ENCODE measurements at regions not wholly inside any gene's neighbourhood (a gene's known extent, or its start where the extent isn't known, plus 50 kb on each side); places are given as distances from the start of the nearest gene placed in this dataset.
"Not testable (repeated sequence)": the region's sequence is repeated elsewhere in the genome, so short reads cannot be mapped to it uniquely, and the experiment has no call there.

- DNase-seq (ENCODE audit: low read depth in 3 of 3, low spot score in 2 of 3), result no peak
Measured at GRCh38 chr7:85914437-85914836, 727.6 kb upstream of the SEMA3D start.

DNA sequence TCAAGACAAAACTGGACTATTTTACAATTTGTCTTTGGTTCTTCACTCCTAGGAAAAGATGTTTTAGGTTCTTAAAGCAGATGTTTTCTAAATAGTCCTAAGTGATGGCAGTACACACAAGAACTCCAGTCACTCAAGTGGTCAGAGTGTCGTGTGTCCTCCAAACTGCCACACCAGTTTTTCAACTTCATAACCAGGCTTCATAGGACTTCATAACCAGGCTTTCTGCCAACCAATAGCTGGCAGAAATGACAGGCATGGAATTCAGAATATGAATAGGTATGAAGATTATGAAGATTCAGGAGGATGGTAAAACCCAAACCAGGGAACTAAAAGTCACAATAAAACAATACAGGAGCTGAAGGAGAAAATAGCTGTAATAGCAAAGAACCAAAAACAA, 721.2 kb upstream of the SEMA3D start:
- no peak for DNase-seq (ENCODE audit: low read depth in 3 of 3, low spot score in 2 of 3)

- DNase-seq (ENCODE audit: low read depth in 3 of 3, low spot score in 2 of 3), result no peak
Measured at GRCh38 chr7:85897967-85898366, 711.1 kb upstream of the SEMA3D start.

DNA sequence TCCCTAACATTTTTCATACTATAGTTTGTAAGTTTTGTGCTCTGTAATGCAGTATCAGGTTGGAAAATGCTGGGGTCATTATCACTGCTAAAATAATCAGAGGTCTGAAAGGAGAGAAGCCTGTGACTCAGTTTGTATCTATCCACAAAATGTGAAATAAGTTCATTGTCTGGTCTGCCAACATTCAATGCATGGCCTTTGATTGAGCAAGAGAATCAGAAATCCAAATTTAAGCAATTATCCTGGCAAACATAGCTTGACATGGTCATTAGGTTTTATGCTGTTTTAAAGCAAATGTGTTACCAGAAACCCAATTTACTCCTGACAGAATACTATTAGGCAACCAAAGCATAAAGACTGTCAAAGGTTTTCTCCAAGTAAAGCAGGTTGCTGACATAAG, 709.7 kb upstream of the SEMA3D start:
- DNase-seq (ENCODE audit: low read depth in 3 of 3, low spot score in 2 of 3), result no peak

- DNase-seq (ENCODE audit: low read depth in 3 of 3, low spot score in 2 of 3), result no peak
Measured at GRCh38 chr7:85895835-85896234, 709.0 kb upstream of the SEMA3D start.

GRCh38 chr7:85891900-85892299, 705.0 kb upstream of the SEMA3D start:
- not testable (repeated sequence) for DNase-seq (ENCODE audit: low read depth in 3 of 3, low spot score in 2 of 3)

GRCh38 chr7:85890244-85890811, 703.5 kb upstream of the SEMA3D start:
- peak in 1 of 3 donors; percentile 4 for DNase-seq (ENCODE audit: low read depth in 3 of 3, low spot score in 2 of 3)

- DNase-seq (ENCODE audit: low read depth in 3 of 3, low spot score in 2 of 3), result no peak
Measured at GRCh38 chr7:85887133-85887532, 700.3 kb upstream of the SEMA3D start.

DNA sequence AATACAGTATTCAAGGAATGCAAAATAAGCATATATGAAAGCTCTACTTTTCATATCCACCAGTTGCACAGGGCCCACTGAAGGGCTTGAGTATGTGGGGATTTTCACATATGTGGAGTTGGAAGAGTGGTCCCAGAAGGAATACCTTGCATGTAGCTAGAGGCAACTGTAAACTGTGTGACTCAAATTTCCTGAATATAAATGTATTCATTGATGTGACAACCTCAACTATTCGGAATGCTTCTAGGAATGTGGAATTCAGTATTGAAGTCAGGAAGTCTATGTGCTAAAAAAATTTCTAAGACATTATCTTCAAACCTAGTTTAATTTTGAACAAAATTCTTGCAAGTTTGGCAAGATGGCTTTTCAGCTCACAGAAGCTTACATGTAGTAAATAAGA, 695.5 kb upstream of the SEMA3D start:
- no peak for DNase-seq (ENCODE audit: low read depth in 3 of 3, low spot score in 2 of 3)

- no peak for DNase-seq (ENCODE audit: low read depth in 3 of 3, low spot score in 2 of 3)
Measured at GRCh38 chr7:85875398-85875797, 688.5 kb upstream of the SEMA3D start.

- no peak for DNase-seq (ENCODE audit: low read depth in 3 of 3, low spot score in 2 of 3)
Measured at GRCh38 chr7:85866540-85866939, 679.7 kb upstream of the SEMA3D start.

- DNase-seq (ENCODE audit: low read depth in 3 of 3, low spot score in 2 of 3), result no peak
Measured at GRCh38 chr7:85851571-85852193, 664.8 kb upstream of the SEMA3D start.

DNA sequence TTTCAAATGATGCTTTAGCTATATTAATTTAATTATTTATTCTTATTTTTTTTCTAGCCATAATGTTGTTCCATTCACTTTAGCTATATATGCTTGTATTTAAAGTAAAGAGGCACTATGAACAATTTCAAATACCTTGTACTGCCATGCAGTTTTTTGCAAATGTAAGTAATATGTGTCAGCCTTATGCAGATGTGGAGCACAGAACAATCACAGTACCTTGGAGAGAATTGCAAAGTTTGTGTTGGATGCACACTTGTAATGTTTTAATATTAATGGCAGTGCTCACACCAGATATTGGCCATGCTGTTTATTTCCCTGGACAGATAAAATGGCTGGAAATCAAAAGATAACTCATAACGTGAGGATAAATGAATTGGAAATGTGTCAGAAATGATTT, 663.5 kb upstream of the SEMA3D start:
- DNase-seq (ENCODE audit: low read depth in 3 of 3, low spot score in 2 of 3), result no peak

DNA sequence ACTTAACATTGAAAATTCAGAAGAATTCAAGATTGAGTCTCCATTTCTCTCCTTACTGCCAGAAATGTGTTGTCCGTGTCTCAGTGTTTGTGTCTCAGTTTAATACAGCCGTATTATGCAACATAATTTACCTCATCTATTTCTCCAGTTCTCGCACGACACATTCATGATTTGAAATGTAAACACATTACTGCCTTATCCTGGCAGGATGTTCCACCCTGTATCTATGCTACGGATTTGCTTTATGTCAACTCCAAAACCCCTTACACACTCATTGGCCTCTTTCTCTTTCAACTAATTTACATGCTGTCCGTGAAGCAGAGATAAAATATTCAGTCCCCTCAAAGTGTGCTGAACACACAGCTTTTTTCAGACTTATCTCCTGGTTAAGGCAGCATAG, 653.7 kb upstream of the SEMA3D start:
- DNase-seq (ENCODE audit: low read depth in 3 of 3, low spot score in 2 of 3), result no peak

GRCh38 chr7:85833066-85833465, 646.2 kb upstream of the SEMA3D start:
- DNase-seq (ENCODE audit: low read depth in 3 of 3, low spot score in 2 of 3), result no peak

GRCh38 chr7:85830982-85831381, 644.1 kb upstream of the SEMA3D start:
- no peak for DNase-seq (ENCODE audit: low read depth in 3 of 3, low spot score in 2 of 3)

DNA sequence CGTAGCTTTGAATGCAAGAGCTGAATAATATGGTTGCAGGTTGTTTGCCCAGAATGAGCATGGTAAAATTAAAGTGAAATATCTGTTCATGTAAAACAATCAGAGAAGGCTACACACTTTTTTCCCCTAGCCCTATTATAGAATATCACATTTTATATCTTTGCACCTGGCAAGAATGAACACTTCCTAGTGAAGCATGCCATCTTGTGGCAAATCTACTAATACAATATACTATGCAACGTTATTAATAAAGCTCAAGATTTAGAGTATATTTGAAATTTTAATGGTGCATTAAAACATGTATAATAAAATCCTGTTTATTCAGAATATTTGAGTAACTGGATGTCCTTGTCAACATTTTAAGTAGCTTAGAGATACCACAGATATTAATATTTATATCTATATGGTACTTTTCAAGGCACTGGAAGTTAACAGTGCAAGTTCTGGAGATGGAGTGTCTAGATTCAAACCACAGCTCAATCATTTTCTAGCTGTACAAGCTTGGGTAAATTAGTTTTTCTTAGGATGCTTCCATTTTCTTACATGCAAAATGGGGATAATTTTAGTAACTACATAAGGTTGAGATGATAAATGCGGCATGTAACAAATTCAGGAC, 643.1 kb upstream of the SEMA3D start:
- DNase-seq (ENCODE audit: low read depth in 3 of 3, low spot score in 2 of 3), result no peak

DNA sequence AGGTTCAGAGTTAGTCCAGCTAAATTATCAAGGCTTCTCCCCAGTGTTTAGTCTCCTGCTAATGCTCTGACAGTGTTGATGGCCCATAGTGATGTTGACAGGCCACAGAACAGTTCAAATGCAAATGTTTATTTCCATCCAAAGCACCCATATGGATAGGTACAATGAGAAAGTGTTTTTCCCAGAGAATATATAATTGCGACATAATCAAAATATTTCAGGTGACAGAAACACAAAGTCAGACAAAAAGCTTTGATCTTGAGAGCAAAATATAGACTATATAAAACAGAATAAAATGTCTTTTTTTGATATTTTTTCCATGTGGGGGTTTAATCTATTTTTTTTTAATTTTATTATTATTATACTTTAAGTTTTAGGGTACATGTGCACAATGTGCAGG, 642.3 kb upstream of the SEMA3D start:
- DNase-seq (ENCODE audit: low read depth in 3 of 3, low spot score in 2 of 3), result no peak

- no peak for DNase-seq (ENCODE audit: low read depth in 3 of 3, low spot score in 2 of 3)
Measured at GRCh38 chr7:85828614-85829013, 641.8 kb upstream of the SEMA3D start.

DNA sequence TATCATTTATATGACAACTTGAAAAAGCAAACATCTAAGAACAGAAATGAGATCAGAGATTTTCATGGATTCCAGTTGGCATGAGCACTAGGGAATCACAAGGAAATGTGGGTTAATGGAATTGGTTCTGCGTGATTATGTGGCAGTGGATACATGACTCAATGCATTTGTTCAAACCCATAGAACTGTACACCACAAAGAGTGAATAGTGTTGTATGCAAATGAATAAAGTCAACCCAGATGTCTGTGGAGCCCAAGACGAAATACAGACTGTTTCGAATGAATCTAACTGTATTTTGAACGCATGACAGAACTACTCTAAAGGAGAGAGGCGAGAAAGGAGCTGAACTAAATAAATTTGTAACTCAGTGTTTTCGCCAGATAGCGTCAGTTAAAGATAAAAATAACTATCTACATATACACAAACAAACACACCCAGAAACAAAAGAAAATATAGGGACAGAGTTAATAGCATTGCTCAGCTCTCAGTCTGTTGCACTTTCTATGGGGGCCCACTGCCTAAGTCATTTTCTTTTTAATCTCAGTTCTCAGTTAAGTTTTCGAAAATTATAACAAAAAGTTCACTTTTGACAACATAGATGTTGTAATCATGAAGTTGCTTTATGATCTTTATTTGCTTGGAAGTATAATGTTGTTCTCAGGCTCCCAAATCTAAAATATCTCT, 636.7 kb upstream of the SEMA3D start:
- DNase-seq (ENCODE audit: low read depth in 3 of 3, low spot score in 2 of 3), result no peak

GRCh38 chr7:85821926-85822325, 635.1 kb upstream of the SEMA3D start:
- DNase-seq (ENCODE audit: low read depth in 3 of 3, low spot score in 2 of 3), result no peak

All from right renal cortex interstitium (tissue), 3 donors.